ENCODE measurements at regions not wholly inside any gene's neighbourhood (a gene's known extent, or its start where the extent isn't known, plus 50 kb on each side); places are given as distances from the start of the nearest gene placed in this dataset.

DNA sequence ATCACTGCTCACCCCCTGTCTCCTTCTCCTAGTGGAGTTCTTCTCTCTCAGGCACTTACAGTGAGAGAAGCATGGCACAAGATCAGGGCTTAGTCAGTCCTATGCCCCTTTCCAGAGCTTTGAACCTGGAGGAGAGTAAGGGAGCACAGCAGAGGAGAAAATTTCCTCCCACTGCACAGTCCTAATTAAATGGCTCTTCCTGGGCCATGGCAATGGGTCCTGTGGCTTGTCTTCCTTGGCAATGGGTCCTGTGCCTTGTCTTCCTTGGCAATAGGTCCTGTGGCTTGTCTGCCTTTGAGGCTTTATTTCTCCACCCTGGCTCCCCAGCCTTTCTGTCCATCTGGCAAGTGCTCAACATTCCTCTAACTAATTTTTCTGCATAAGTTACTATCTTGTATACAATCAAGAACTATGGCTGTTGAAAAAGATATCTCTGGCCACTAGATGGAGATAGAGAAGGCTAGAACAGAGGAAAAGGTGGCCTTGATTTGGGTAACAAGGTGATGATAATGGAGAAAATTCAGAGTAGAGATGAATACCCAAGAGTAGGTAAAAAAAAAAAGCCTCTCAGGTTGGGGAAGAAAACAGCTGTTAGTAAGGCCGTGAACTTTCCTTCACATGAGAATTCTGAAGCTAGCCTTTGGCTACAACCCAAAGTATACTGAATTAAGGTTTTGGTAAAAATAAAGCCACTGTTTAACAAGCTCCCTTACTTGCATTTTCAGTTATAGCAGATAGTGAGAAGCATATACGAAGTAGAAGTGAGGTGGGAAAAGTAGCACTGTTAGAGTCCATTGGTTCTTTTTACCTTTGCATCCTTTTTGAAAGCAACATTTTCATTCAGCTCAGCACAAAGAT is 504.9 kb downstream of the DOK5 start:
- TF ChIP-seq FOXK2 (IDR thresholded peaks at IDR 0.05), result no peak
- no peak for TF ChIP-seq LEF1 (IDR thresholded peaks at IDR 0.05; ENCODE audit: borderline replicate concordance)
- no peak for TF ChIP-seq SUZ12 (IDR thresholded peaks at IDR 0.05)
- no peak for TF ChIP-seq ARNT (IDR thresholded peaks at IDR 0.05)
- no peak for TF ChIP-seq L3MBTL2 (conservative IDR thresholded peaks at IDR 0.05)
- no peak for TF ChIP-seq FOXM1 (IDR thresholded peaks at IDR 0.05; ENCODE audit: borderline replicate concordance)
- ChIA-PET POLR2A (no interaction called here), CTCF (interaction anchor here (0.5 to 0.6 kb wide), 2 partner anchors 56 to 303 kb away, joined by 3 to 5 read pairs; no protein-coding TSS in a partner anchor)
- no peak for DNase-seq (ENCODE audit: extremely low spot score)

DNA sequence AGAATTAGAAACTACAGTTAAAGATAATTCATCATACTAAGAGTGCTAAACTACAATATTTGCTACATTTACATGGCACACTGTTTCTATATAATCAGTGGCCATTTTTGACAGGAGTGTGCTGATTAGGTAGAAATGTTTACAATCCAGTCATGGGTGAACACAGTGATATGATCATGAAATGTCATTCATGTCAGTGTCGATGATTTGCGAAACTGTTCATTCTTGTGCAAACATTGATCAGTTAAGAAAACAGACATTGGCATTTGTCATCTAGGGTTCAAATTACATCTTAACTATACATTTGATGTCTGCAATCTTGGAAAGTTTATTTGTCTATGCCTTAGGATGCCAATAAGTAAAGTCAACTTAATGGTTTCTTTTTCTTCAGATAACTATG is 474.9 kb downstream of the DOK5 start:
- CTCF ChIA-PET, result no interaction called here
- TF ChIP-seq TARDBP (IDR thresholded peaks at IDR 0.05), result no peak
- TF ChIP-seq NFRKB (IDR thresholded peaks at IDR 0.05), result no peak
- no peak for TF ChIP-seq ZNF384 (IDR thresholded peaks at IDR 0.05)
- no peak for TF ChIP-seq BHLHE40 (IDR thresholded peaks at IDR 0.05; ENCODE audit: borderline replicate concordance)
- no peak for TF ChIP-seq FOXA1 (IDR thresholded peaks at IDR 0.05)
- TF ChIP-seq FOXM1 (IDR thresholded peaks at IDR 0.05; ENCODE audit: borderline replicate concordance), result no peak
- TF ChIP-seq SUZ12 (IDR thresholded peaks at IDR 0.05), result no peak
- no peak for TF ChIP-seq CTBP1 (IDR thresholded peaks at IDR 0.05; ENCODE audit: borderline replicate concordance)
- no peak for TF ChIP-seq ELF4 (IDR thresholded peaks at IDR 0.05)
- TF ChIP-seq FOXK2 (IDR thresholded peaks at IDR 0.05), result no peak
- TF ChIP-seq L3MBTL2 (conservative IDR thresholded peaks at IDR 0.05), result no peak
- TF ChIP-seq, protein P1, sequence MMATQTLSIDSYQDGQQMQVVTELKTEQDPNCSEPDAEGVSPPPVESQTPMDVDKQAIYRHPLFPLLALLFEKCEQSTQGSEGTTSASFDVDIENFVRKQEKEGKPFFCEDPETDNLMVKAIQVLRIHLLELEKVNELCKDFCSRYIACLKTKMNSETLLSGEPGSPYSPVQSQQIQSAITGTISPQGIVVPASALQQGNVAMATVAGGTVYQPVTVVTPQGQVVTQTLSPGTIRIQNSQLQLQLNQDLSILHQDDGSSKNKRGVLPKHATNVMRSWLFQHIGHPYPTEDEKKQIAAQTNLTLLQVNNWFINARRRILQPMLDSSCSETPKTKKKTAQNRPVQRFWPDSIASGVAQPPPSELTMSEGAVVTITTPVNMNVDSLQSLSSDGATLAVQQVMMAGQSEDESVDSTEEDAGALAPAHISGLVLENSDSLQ (IDR thresholded peaks at IDR 0.05), result no peak
- no peak for TF ChIP-seq LEF1 (IDR thresholded peaks at IDR 0.05; ENCODE audit: borderline replicate concordance)
- TF ChIP-seq ARNT (IDR thresholded peaks at IDR 0.05), result no peak
- no peak for TF ChIP-seq SP1 (IDR thresholded peaks at IDR 0.05)
- no peak for TF ChIP-seq HDGF (IDR thresholded peaks at IDR 0.05; ENCODE audit: borderline replicate concordance)
- no peak for DNase-seq (ENCODE audit: extremely low spot score)
- POLR2A ChIA-PET, result no interaction called here

DNA sequence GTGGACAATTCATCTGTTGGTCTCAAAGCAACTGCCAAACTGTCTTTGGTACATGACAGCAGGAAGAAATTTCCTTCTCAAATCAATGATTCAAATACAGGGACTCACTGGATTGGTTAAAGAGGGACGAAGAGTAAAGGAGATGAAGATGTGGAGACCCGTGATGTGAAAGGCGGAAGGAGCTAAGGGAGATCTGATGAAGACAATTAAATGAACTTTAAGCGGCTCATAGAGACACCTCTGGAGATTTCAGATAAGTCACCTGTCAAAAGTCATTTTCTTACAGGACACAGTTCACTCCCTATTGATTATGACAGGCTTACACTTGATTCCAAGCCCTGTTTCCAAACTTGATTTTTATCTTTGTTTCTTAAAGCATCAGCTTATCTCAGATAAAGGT is 466.3 kb downstream of the DOK5 start:
- CTCF ChIA-PET, result no interaction called here
- POLR2A ChIA-PET, result no interaction called here
- no peak for DNase-seq (ENCODE audit: extremely low spot score)
- TF ChIP-seq HDGF (IDR thresholded peaks at IDR 0.05; ENCODE audit: borderline replicate concordance) (no peak), BHLHE40 (IDR thresholded peaks at IDR 0.05; ENCODE audit: borderline replicate concordance) (no peak), LEF1 (IDR thresholded peaks at IDR 0.05; ENCODE audit: borderline replicate concordance) (no peak), ZNF384 (IDR thresholded peaks at IDR 0.05) (no peak), NFRKB (IDR thresholded peaks at IDR 0.05) (no peak), L3MBTL2 (conservative IDR thresholded peaks at IDR 0.05) (no peak), ARNT (IDR thresholded peaks at IDR 0.05) (no peak), FOXA1 (IDR thresholded peaks at IDR 0.05) (no peak), FOXM1 (IDR thresholded peaks at IDR 0.05; ENCODE audit: borderline replicate concordance) (no peak), TARDBP (IDR thresholded peaks at IDR 0.05) (no peak), FOXK2 (IDR thresholded peaks at IDR 0.05) (no peak), SUZ12 (IDR thresholded peaks at IDR 0.05) (no peak)
- TF ChIP-seq, protein P1 (IDR thresholded peaks at IDR 0.05), result no peak

DNA sequence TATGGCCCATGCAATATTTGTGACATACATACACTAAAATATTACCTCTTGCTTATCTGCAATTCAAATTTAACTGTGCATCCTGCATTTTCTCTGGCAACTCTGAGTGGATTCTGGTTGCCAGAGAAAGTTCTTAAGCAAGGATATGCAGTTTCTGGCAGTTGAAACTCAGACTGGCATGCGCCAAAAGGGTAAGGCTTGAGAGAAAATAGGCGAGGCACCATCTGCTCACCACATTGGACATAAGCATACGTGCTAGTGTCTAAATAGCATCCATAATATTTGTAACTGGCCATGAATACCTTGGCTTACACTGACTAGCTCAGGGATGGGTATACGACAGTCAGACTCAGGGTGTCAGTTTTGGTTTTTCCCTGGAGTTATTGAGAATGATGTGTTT is 465.1 kb downstream of the DOK5 start:
- POLR2A ChIA-PET, result no interaction called here
- no peak for DNase-seq (ENCODE audit: extremely low spot score)
- CTCF ChIA-PET, result no interaction called here
- TF ChIP-seq L3MBTL2 (conservative IDR thresholded peaks at IDR 0.05) (no peak), BHLHE40 (IDR thresholded peaks at IDR 0.05; ENCODE audit: borderline replicate concordance) (no peak), HDGF (IDR thresholded peaks at IDR 0.05; ENCODE audit: borderline replicate concordance) (no peak), FOXK2 (IDR thresholded peaks at IDR 0.05) (no peak)
- TF ChIP-seq, protein P1 (IDR thresholded peaks at IDR 0.05), result no peak

DNA sequence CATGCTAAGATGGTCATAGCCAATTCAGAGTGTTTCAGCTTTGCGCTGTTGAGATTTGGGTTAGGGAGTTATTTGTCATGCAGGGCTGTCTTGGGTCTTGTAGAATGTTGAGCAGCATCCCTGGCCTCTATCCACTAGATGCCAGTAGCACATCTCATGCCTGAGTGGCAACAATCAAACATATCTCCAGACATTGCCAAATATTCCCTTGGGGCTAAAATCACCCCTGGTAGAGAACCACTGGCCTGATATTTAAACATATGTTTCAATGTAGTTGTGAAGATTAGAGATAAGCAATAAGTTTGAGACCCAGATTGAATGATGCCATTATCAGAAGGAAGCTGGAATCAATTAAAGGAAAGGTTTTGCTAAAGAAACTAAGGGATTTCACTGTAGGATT is 463.3 kb downstream of the DOK5 start:
- CTCF ChIA-PET, result no interaction called here
- POLR2A ChIA-PET, result no interaction called here
- TF ChIP-seq BHLHE40 (IDR thresholded peaks at IDR 0.05; ENCODE audit: borderline replicate concordance) (no peak), SUZ12 (IDR thresholded peaks at IDR 0.05) (no peak)
- DNase-seq (ENCODE audit: extremely low spot score), result no peak

DNA sequence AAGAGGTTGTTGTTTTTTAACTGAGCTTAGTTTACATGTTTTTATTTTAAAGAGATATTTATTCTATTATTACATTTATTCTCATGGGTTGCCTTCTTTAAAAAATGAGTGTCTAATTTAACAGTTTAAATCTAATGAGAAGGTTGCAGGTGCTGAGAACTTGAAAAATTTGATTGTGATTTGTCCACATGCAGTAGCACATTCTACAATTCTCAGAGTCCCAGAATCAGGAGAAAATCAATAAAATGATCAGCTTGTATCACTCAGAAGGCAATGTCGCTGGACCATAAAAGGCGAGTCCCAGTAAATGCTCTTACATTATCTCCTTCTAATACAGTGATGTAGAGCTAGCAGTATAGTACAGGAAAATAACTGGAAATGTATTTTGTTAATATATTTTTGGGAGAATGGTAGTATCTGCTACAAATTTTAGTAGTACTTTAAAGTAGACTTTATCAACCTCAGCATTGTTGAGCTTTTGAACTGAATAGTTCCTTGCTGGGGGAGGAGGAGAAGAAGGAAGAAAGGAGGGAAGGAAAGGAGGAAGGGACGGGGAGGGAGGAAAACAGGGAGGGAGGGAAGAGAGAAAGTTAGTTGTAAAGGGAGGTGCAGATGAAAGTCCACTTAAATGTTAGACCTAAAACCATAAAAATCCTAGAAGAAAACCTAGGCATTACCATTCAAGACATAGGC is 458.0 kb downstream of the DOK5 start:
- ChIA-PET CTCF (no interaction called here), POLR2A (no interaction called here)
- no peak for DNase-seq (ENCODE audit: extremely low spot score)
- no peak for TF ChIP-seq SUZ12 (IDR thresholded peaks at IDR 0.05)
- TF ChIP-seq ZNF384 (IDR thresholded peaks at IDR 0.05), result no peak
- TF ChIP-seq ELF4 (IDR thresholded peaks at IDR 0.05), result no peak
- TF ChIP-seq, protein P1 (IDR thresholded peaks at IDR 0.05), result no peak
- TF ChIP-seq FOXK2 (IDR thresholded peaks at IDR 0.05), result no peak
- no peak for TF ChIP-seq FOXM1 (IDR thresholded peaks at IDR 0.05; ENCODE audit: borderline replicate concordance)
- TF ChIP-seq CTBP1 (IDR thresholded peaks at IDR 0.05; ENCODE audit: borderline replicate concordance), result no peak
- TF ChIP-seq FOXA1 (IDR thresholded peaks at IDR 0.05), result no peak
- TF ChIP-seq BHLHE40 (IDR thresholded peaks at IDR 0.05; ENCODE audit: borderline replicate concordance), result no peak
- TF ChIP-seq SP1 (IDR thresholded peaks at IDR 0.05), result no peak
- no peak for TF ChIP-seq HDGF (IDR thresholded peaks at IDR 0.05; ENCODE audit: borderline replicate concordance)
- no peak for TF ChIP-seq ARNT (IDR thresholded peaks at IDR 0.05)
- no peak for TF ChIP-seq L3MBTL2 (conservative IDR thresholded peaks at IDR 0.05)
- no peak for TF ChIP-seq LEF1 (IDR thresholded peaks at IDR 0.05; ENCODE audit: borderline replicate concordance)
- TF ChIP-seq TARDBP (IDR thresholded peaks at IDR 0.05), result no peak
- TF ChIP-seq NFRKB (IDR thresholded peaks at IDR 0.05), result no peak
